NT2/D1 (cell line): ENCODE measurements at regions not wholly inside any gene's neighbourhood (a gene's known extent, or its start where the extent isn't known, plus 50 kb on each side); places are given as distances from the start of the nearest gene placed in this dataset.

ENCODE experiments used
- DNase-seq: peaks from one replicate; pipeline ENCODE4 v3.0.0-alpha.2; 2011; ENCODE audit warnings: low read depth, low spot score
- H3K27me3 ChIP-seq: 2 replicates; pipeline ENCODE4 v1.6.0; 2011; ENCODE audit warnings: mild to moderate bottlenecking; ENCODE audit not compliant: insufficient read length, insufficient read depth
- H3K36me3 ChIP-seq: 2 replicates; pipeline ENCODE4 v1.6.1; 2011; ENCODE audit warnings: mild to moderate bottlenecking, low read length, mixed read lengths; ENCODE audit not compliant: insufficient read depth, insufficient read length
- H3K4me1 ChIP-seq: 2 replicates; pipeline ENCODE4 v1.5.1; 2011; ENCODE audit not compliant: insufficient read depth, insufficient read length
- H3K4me3 ChIP-seq: 2 replicates; pipeline ENCODE4 v1.5.1; 2011; ENCODE audit warnings: low read depth; ENCODE audit not compliant: insufficient read length
- H3K9ac ChIP-seq: 2 replicates; pipeline ENCODE4 v1.6.0; 2011; ENCODE audit warnings: low read depth; ENCODE audit not compliant: insufficient read length
- H3K9me3 ChIP-seq: 2 replicates; pipeline ENCODE4 v1.5.1; 2011; ENCODE audit warnings: mild to moderate bottlenecking, low read length; ENCODE audit not compliant: insufficient read depth
- SUZ12 ChIP-seq: IDR thresholded peaks from 2 replicates; pipeline ENCODE4 v1.6.1; 2011; ENCODE audit not compliant: insufficient read length, insufficient read depth; ENCODE audit errors: extremely low read depth
- YY1 ChIP-seq: IDR thresholded peaks from 2 replicates; pipeline ENCODE4 v1.6.1; 2011; ENCODE audit not compliant: insufficient read length, insufficient read depth
- ZNF274 ChIP-seq: IDR thresholded peaks from 2 replicates; pipeline ENCODE4 v1.6.1; 2011; ENCODE audit warnings: mild to moderate bottlenecking, low read depth, low read length

DNA sequence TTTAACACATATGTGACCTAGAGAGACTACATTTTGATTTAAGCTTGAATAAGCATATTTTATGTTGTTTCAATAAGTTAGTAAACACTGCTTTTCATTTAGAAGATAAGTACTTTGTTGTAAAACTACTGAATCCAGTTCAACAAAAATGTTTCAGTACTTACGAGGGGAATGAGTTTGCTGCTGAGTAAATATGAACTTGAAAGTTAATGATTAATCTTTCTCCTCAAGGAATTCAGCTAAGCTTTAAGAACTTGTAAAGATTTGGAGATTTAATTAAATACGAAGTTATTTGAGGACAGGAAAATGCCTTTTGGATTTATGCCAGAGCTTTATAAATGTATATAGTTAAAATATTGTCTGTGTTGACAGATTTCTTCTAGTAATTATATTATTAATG, 933.0 kb upstream of the LCORL start:
- Histone ChIP-seq H3K36me3 (no peaks in the 10 kb centered on the region), H3K9me3 (no peaks in the 10 kb centered on the region; the same call in 1 of the 2 replicates), H3K4me1 (no peaks in the 10 kb centered on the region), H3K27me3 (no peaks in the 10 kb centered on the region), H3K9ac (no peak overlapping the region), H3K4me3 (no peak overlapping the region)
- TF ChIP-seq ZNF274 (no peak), YY1 (no peak)
- DNase-seq: no peak

DNA sequence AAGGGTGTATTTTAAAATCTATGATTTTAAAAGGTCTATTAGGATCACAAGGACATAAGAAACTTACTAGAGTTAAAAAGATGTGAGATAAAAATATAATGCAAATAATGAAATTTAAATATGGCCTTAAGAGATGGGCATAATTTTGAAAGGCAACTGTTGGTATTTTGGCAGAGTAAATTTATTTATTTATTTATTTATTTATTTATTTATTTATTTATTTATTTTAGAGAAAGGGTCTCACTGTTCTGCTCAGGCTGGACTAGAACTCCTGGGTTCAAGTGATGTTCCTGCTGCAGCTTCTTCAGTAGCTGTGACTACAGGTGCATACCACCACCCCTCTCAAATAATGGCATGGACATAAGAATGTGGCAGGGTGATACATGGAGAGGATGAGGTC, 932.1 kb upstream of the LCORL start:
- DNase-seq: no peak
- Histone ChIP-seq H3K4me1 (no peaks in the 10 kb centered on the region), H3K9ac (no peak overlapping the region), H3K9me3 (no peaks in the 10 kb centered on the region), H3K36me3 (no peaks in the 10 kb centered on the region), H3K27me3 (no peaks in the 10 kb centered on the region), H3K4me3 (no peak overlapping the region)
- TF ChIP-seq ZNF274 (no peak), SUZ12 (no peak), YY1 (no peak)

DNA sequence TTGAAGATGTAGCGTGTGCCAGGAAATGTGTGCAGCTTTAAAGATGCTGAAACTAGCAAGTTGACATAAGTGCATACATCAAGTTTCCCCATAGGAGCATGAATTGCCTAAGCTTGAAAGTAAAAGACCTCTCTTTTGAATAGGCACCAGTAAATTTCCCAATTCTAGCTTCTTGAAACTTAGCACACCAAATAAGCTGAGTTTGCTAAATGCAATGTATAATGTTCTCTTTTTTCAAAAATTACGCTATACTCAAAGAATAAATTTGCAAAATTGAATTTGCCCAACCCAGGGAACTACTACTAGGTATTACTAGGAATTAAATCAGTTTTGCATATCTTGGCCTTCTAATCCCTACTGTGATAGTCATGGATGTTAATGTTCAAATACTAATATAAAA, 923.9 kb upstream of the LCORL start:
- Histone ChIP-seq H3K4me1 (no peaks in the 10 kb centered on the region), H3K4me3 (no peak overlapping the region), H3K27me3 (no peaks in the 10 kb centered on the region), H3K36me3 (no peaks in the 10 kb centered on the region), H3K9ac (no peak overlapping the region), H3K9me3 (no peaks in the 10 kb centered on the region; the same call in 1 of the 2 replicates)
- no peak for DNase-seq
- TF ChIP-seq ZNF274 (no peak), SUZ12 (no peak), YY1 (no peak)

DNA sequence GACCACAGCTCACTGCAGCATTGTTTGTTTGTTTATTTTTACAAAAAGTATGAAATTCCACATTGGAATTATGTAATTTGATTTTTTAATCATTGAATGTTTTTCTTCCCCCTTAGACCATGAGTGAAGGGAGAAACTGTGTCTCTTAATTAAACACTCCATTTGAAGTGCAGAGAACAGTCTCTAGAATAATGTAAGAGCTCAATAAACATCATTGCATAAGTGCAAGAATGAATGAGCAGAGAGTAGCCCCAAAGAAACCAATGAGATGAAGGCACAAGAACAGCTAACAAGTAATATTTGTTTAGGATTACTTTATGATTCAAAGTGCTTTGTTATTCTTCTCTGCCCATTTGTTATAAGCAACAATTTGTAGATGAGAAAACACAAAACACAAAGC, 921.3 kb upstream of the LCORL start:
- no peaks in the 10 kb centered on the region for H3K4me1 ChIP-seq
- H3K9me3 ChIP-seq: no peaks in the 10 kb centered on the region; the same call in 1 of the 2 replicates
- no peak overlapping the region for H3K9ac ChIP-seq
- TF ChIP-seq YY1 (no peak), ZNF274 (no peak), SUZ12 (no peak)
- no peak for DNase-seq
- H3K4me3 ChIP-seq: no peak overlapping the region
- H3K27me3 ChIP-seq: no peaks in the 10 kb centered on the region
- H3K36me3 ChIP-seq: no peaks in the 10 kb centered on the region

DNA sequence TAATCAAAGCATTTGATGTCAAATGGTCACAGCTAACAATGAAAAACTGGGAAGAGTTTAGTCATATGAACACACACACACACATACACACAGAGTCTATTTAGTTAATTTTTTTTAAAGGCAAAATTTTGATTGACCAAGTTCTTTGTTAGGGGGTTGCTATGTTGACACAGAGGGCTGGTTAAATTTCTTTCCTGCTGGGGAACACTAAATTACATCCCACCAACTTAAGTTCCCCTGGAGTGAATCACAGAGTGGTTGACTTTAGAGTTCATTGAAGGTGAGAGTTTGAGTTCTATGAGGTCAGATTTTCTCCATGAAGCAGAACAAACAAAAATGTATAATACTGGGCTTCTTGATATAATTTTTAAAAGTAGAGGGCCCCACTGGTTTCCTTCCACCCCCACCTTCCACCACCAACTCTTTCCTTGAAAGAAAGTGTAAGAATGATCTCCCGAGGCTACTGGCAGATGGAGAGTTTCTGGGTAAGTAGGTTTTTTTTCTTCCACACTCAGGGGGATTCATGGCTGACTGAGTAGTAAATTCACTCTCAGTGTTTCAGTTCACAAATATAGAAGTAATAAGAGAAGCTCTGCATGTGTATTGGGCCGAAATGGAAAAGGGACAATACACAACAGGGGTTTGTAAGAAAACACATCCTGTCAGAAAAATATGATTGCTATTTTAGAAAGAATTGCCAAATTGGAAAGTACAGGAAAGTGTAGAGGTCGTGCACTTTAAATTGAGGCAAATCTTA, 917.0 kb upstream of the LCORL start:
- peaks cover 7% of the 10 kb centered on the region; the same call in 1 of the 2 replicates for H3K9me3 ChIP-seq
- TF ChIP-seq SUZ12 (no peak), YY1 (no peak), ZNF274 (no peak)
- no peak overlapping the region for H3K4me3 ChIP-seq
- no peaks in the 10 kb centered on the region for H3K36me3 ChIP-seq
- no peaks in the 10 kb centered on the region for H3K27me3 ChIP-seq
- no peak overlapping the region for H3K9ac ChIP-seq
- no peak for DNase-seq
- no peaks in the 10 kb centered on the region for H3K4me1 ChIP-seq

DNA sequence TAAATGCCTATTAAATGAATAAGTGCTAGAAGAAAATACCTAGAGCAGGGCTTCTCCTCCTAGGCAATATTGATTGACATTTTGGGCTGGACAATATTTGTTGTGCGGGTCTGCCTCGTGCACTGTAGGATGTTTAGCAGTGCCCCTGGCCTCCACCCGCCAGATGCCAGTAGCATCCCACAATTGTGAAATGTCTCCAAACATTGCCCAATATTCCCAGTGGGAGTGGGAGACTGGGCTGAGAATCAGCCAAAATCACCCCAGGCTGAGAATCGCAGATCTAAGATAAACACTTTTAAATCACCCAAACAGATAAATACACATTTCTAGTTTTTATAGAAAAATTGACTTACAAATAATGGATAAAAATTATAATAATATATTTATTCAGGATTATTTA, 916.2 kb upstream of the LCORL start:
- Histone ChIP-seq H3K4me1 (no peaks in the 10 kb centered on the region), H3K4me3 (no peak overlapping the region), H3K36me3 (no peaks in the 10 kb centered on the region), H3K9ac (no peak overlapping the region), H3K27me3 (no peaks in the 10 kb centered on the region), H3K9me3 (peaks cover 7% of the 10 kb centered on the region; the same call in 1 of the 2 replicates)
- DNase-seq: no peak
- no peak for TF ChIP-seq ZNF274
- TF ChIP-seq YY1: no peak
- TF ChIP-seq SUZ12: no peak

DNA sequence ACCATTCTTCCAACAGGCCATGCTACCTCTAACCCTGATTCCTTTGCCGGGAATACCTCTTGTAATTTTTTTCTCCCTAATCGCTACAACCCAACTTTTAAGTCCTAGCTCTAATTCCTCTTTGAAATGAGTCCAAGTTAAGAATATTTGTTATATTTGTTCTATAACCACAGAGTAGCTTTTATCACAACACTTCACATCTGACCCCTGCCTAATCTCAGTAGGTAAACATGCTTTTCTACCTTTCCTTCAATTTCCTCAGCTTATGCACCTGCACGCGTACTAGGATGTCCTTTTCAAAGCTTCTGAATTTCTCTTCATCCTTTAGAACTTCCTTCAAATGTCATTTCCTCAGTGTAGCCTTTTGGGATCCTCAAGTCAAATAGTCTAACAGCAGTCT, 915.5 kb upstream of the LCORL start:
- H3K4me1 ChIP-seq: no peaks in the 10 kb centered on the region
- H3K4me3 ChIP-seq: no peak overlapping the region
- H3K27me3 ChIP-seq: no peaks in the 10 kb centered on the region
- DNase-seq: no peak
- no peak overlapping the region for H3K9ac ChIP-seq
- TF ChIP-seq ZNF274 (no peak), SUZ12 (no peak), YY1 (no peak)
- no peaks in the 10 kb centered on the region for H3K36me3 ChIP-seq
- H3K9me3 ChIP-seq: peaks cover 7% of the 10 kb centered on the region; the same call in 1 of the 2 replicates
